CD8-positive, alpha-beta memory T cell (primary cell): ENCODE measurements at regions not wholly inside any gene's neighbourhood (a gene's known extent, or its start where the extent isn't known, plus 50 kb on each side); places are given as distances from the start of the nearest gene placed in this dataset.

Experiments
- CTCF ChIA-PET: fragments of 350-600 bp; sonication (Branson Sonifier 250); formaldehyde crosslinking; loops from one replicate; lab custom pipeline; 2021; ENCODE audit warnings: antibody characterized with exemption; lab: Charles Lee
- POLR2A ChIA-PET: fragments of 350-600 bp; sonication (Branson Sonifier 250); formaldehyde crosslinking; loops from one replicate; lab custom pipeline; 2021; ENCODE audit warnings: antibody characterized with exemption; lab: Charles Lee
- DNase-seq, 5 donors: peaks; one replicate each; pipeline versions ENCODE4 v3.0.0 to v3.0.0-alpha.2; 2020 to 2022; ENCODE audit warnings: mixed read lengths in 1 of 5
- H3K27ac ChIP-seq: one replicate; pipeline ENCODE4 v1.7.0; 2013; ENCODE audit warnings: low read depth, mild to moderate bottlenecking, low read length, moderate library complexity
- H3K27me3 ChIP-seq: 2 replicates; pipeline ENCODE4 v1.7.0; 2013; ENCODE audit warnings: low read length, mild to moderate bottlenecking; ENCODE audit not compliant: insufficient read depth, poor library complexity, severe bottlenecking
- H3K36me3 ChIP-seq: 2 replicates; pipeline ENCODE4 v1.7.0; 2013; ENCODE audit warnings: mild to moderate bottlenecking, low read length, moderate library complexity; ENCODE audit not compliant: insufficient read depth
- H3K4me1 ChIP-seq: 2 replicates; pipeline ENCODE4 v1.7.0; 2013; ENCODE audit warnings: mild to moderate bottlenecking, low read length, moderate library complexity; ENCODE audit not compliant: insufficient read depth
- H3K4me3 ChIP-seq: 2 replicates; pipeline ENCODE4 v1.7.0; 2013; ENCODE audit warnings: mild to moderate bottlenecking, low read length
- H3K9me3 ChIP-seq: 2 replicates; pipeline ENCODE4 v1.7.0; 2013; ENCODE audit warnings: mild to moderate bottlenecking, low read length
- H3K27ac Mint-ChIP-seq, 8 donors: one replicate each; pipeline ENCODE4 v1.8.0; 2020 to 2021; ENCODE audit warnings: mixed read lengths in 8 of 8, mild to moderate bottlenecking in 6 of 8, inconsistent platforms in 3 of 8, moderate library complexity in 3 of 8
- H3K27me3 Mint-ChIP-seq, 2 donors: one replicate each; pipeline ENCODE4 v1.8.0; 2020 to 2021; ENCODE audit warnings: mixed read lengths in 2 of 2, mild to moderate bottlenecking in 1 of 2, moderate library complexity in 1 of 2
- H3K36me3 Mint-ChIP-seq, 3 donors: one replicate each; pipeline ENCODE4 v1.8.0; 2020 to 2021; ENCODE audit warnings: mixed read lengths in 3 of 3, inconsistent platforms in 1 of 3, mild to moderate bottlenecking in 1 of 3
- H3K4me1 Mint-ChIP-seq, 3 donors: one replicate each; pipeline ENCODE4 v1.8.0; 2020 to 2021; ENCODE audit warnings: mixed read lengths in 3 of 3, inconsistent platforms in 1 of 3, mild to moderate bottlenecking in 1 of 3
- H3K4me3 Mint-ChIP-seq, 7 donors: one replicate each; pipeline ENCODE4 v1.8.0; 2020 to 2021; ENCODE audit warnings: mixed read lengths in 7 of 7, mild to moderate bottlenecking in 6 of 7, moderate library complexity in 4 of 7, inconsistent platforms in 2 of 7
- H3K9me3 Mint-ChIP-seq, 5 donors: one replicate each; pipeline ENCODE4 v1.8.0; 2020 to 2022; ENCODE audit warnings: mixed read lengths in 5 of 5, mild to moderate bottlenecking in 3 of 5, moderate library complexity in 2 of 5, inconsistent platforms in 1 of 5

DNA sequence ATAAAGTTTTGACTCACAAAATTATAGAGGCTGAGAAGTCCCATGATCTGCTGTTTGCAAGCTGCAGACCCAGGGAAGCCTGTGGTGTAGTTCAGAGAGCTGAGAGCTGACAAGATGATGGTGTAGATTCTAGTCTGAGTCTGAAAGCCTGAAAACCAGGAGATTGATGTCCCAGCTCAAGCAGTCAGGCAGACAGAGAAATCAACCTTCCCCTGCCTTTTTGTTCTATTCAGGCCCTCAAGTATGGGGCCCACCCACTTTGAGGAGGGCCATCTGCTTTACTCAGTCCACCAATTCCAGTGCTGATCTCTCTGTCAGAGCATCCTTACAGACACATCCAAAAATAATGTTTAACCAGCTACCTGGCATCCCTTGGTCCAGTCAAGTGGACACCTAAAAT, 479.6 kb downstream of the STK39 start:
- H3K4me1 ChIP-seq, result no peaks in the 10 kb centered on the region
- H3K4me1 Mint-ChIP-seq, result no peaks in the 10 kb centered on the region
- no peak overlapping the region for H3K4me3 Mint-ChIP-seq
- no peak overlapping the region for H3K27ac ChIP-seq
- POLR2A ChIA-PET, result no interaction called here
- H3K27me3 ChIP-seq, result no peaks in the 10 kb centered on the region
- no peaks in the 10 kb centered on the region for H3K27me3 Mint-ChIP-seq
- no peaks in the 10 kb centered on the region for H3K9me3 ChIP-seq
- no peak overlapping the region for H3K27ac Mint-ChIP-seq
- CTCF ChIA-PET, result no interaction called here
- no peaks in the 10 kb centered on the region for H3K36me3 ChIP-seq
- H3K9me3 Mint-ChIP-seq, result no peaks in the 10 kb centered on the region
- no peaks in the 10 kb centered on the region for H3K36me3 Mint-ChIP-seq
- DNase-seq, result no peak
- H3K4me3 ChIP-seq, result no peak overlapping the region

- no peaks in the 10 kb centered on the region for H3K27me3 ChIP-seq
- H3K9me3 ChIP-seq, result no peaks in the 10 kb centered on the region
- no peaks in the 10 kb centered on the region for H3K36me3 Mint-ChIP-seq
- no peak overlapping the region for H3K27ac Mint-ChIP-seq
- H3K9me3 Mint-ChIP-seq, result no peaks in the 10 kb centered on the region
- DNase-seq, result no peak
- no peaks in the 10 kb centered on the region for H3K4me1 ChIP-seq
- H3K4me3 ChIP-seq, result no peak overlapping the region
- ChIA-PET POLR2A (no interaction called here), CTCF (no interaction called here)
- no peak overlapping the region for H3K27ac ChIP-seq
- H3K4me1 Mint-ChIP-seq, result no peaks in the 10 kb centered on the region
- H3K36me3 ChIP-seq, result no peaks in the 10 kb centered on the region
- H3K4me3 Mint-ChIP-seq, result no peak overlapping the region
- H3K27me3 Mint-ChIP-seq, result peaks cover 0 to 1% of the 10 kb centered on the region in 2 donors
Observed at GRCh38 chr2:167764772-167765341, 482.5 kb downstream of the STK39 start.

- no peak for DNase-seq
- no peaks in the 10 kb centered on the region for H3K27me3 ChIP-seq
- Mint-ChIP-seq H3K27me3 (peaks cover 2 to 8% of the 10 kb centered on the region in 2 donors), H3K4me3 (no peak overlapping the region), H3K36me3 (no peaks in the 10 kb centered on the region), H3K4me1 (no peaks in the 10 kb centered on the region), H3K9me3 (no peaks in the 10 kb centered on the region), H3K27ac (no peak overlapping the region)
- ChIA-PET POLR2A (no interaction called here), CTCF (no interaction called here)
- no peaks in the 10 kb centered on the region for H3K9me3 ChIP-seq
- H3K4me3 ChIP-seq, result no peak overlapping the region
- H3K36me3 ChIP-seq, result no peaks in the 10 kb centered on the region
- no peaks in the 10 kb centered on the region for H3K4me1 ChIP-seq
- H3K27ac ChIP-seq, result no peak overlapping the region
Observed at GRCh38 chr2:167761465-167762136, 485.8 kb downstream of the STK39 start.

GRCh38 chr2:167759531-167759930, 487.9 kb downstream of the STK39 start:
- ChIA-PET CTCF (no interaction called here), POLR2A (no interaction called here)
- no peak overlapping the region for H3K4me3 Mint-ChIP-seq
- Histone ChIP-seq H3K27ac (no peak overlapping the region), H3K36me3 (no peaks in the 10 kb centered on the region), H3K4me3 (no peak overlapping the region), H3K27me3 (no peaks in the 10 kb centered on the region), H3K9me3 (no peaks in the 10 kb centered on the region), H3K4me1 (no peaks in the 10 kb centered on the region)
- H3K36me3 Mint-ChIP-seq, result no peaks in the 10 kb centered on the region
- DNase-seq, result no peak
- H3K27me3 Mint-ChIP-seq, result peaks cover 2 to 8% of the 10 kb centered on the region in 2 donors
- no peaks in the 10 kb centered on the region for H3K9me3 Mint-ChIP-seq
- no peaks in the 10 kb centered on the region for H3K4me1 Mint-ChIP-seq
- H3K27ac Mint-ChIP-seq, result no peak overlapping the region

DNA sequence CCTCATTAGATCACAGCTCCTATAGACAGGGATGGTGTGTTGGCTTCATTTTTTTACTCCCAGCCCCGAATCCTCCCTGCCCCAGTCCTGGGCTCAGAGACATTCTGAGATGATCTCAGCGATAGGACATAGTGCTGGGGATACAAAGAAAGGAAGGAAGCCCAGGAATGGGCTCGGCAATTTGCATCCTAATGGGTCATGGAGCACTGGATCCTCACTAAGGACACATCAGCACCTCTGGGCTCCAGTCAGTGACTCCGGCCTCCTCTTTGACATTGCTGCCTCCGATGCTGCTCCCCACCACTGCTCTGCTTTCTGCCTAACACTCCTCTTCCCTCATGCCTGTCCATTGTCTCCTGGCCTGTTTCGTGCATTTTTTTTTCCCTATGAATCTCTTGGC, 489.1 kb downstream of the STK39 start:
- H3K9me3 Mint-ChIP-seq, result no peaks in the 10 kb centered on the region
- no peaks in the 10 kb centered on the region for H3K36me3 ChIP-seq
- H3K9me3 ChIP-seq, result no peaks in the 10 kb centered on the region
- POLR2A ChIA-PET, result no interaction called here
- no peaks in the 10 kb centered on the region for H3K4me1 Mint-ChIP-seq
- no peak overlapping the region for H3K4me3 Mint-ChIP-seq
- H3K27ac Mint-ChIP-seq, result no peak overlapping the region
- H3K4me1 ChIP-seq, result no peaks in the 10 kb centered on the region
- H3K27me3 ChIP-seq, result no peaks in the 10 kb centered on the region
- CTCF ChIA-PET, result no interaction called here
- peaks cover 2 to 8% of the 10 kb centered on the region in 2 donors for H3K27me3 Mint-ChIP-seq
- H3K27ac ChIP-seq, result no peak overlapping the region
- DNase-seq, result no peak
- no peaks in the 10 kb centered on the region for H3K36me3 Mint-ChIP-seq
- no peak overlapping the region for H3K4me3 ChIP-seq

DNA sequence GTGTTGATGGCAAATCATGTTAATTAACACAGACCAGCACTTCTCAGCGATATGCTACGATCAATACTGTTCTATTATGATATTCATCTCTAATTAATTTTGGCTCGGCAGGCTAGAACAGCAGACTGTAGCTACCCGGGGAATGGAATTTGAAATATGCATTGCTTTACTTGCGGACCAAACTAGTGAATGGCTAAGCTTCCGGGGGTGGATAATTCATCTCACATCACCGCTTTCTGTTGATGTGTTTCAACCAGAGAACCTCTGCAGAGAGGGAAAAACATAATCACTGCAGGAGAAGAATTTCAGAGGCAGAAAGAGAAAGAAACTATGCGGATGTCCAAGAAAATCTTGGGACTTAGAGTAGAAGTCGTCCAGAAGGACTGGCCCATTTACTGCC, 490.9 kb downstream of the STK39 start:
- H3K4me1 Mint-ChIP-seq, result no peaks in the 10 kb centered on the region
- Histone ChIP-seq H3K4me3 (no peak overlapping the region), H3K9me3 (no peaks in the 10 kb centered on the region), H3K27me3 (no peaks in the 10 kb centered on the region), H3K36me3 (no peaks in the 10 kb centered on the region), H3K27ac (no peak overlapping the region), H3K4me1 (no peaks in the 10 kb centered on the region)
- peaks cover 2 to 13% of the 10 kb centered on the region in 2 donors for H3K27me3 Mint-ChIP-seq
- H3K27ac Mint-ChIP-seq, result no peak overlapping the region
- no peaks in the 10 kb centered on the region for H3K9me3 Mint-ChIP-seq
- no peaks in the 10 kb centered on the region for H3K36me3 Mint-ChIP-seq
- H3K4me3 Mint-ChIP-seq, result no peak overlapping the region
- ChIA-PET CTCF (no interaction called here), POLR2A (no interaction called here)
- DNase-seq, result no peak

DNA sequence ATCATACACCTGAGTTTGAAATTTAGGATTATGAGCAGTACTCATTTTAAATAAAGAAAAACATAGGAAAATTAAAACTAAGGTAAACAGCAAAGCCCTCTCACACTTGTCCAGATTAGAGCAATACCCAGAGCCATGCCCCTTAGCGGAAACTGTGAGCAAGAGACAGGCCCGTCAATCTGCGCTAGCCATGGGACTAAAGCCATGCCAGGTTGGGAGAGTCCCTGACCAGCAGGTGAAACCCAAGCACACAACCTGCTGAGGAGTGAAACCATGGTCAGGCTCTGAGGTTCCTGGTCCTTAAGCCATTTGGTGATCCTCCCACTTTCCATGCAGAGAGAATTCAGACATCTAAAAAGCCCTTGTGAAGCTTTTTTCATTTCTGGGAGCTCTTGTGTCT, 494.3 kb downstream of the STK39 start:
- POLR2A ChIA-PET, result no interaction called here
- Histone ChIP-seq H3K27ac (no peak overlapping the region), H3K27me3 (no peaks in the 10 kb centered on the region), H3K36me3 (no peaks in the 10 kb centered on the region), H3K4me3 (no peak overlapping the region), H3K9me3 (no peaks in the 10 kb centered on the region), H3K4me1 (no peaks in the 10 kb centered on the region)
- DNase-seq, result no peak
- Mint-ChIP-seq H3K36me3 (no peaks in the 10 kb centered on the region), H3K27me3 (peaks cover 4 to 5% of the 10 kb centered on the region in 2 donors), H3K9me3 (no peaks in the 10 kb centered on the region), H3K4me1 (no peaks in the 10 kb centered on the region), H3K27ac (no peak overlapping the region), H3K4me3 (no peak overlapping the region)
- CTCF ChIA-PET, result no interaction called here

GRCh38 chr2:167752734-167753133, 494.7 kb downstream of the STK39 start:
- no peaks in the 10 kb centered on the region for H3K4me1 Mint-ChIP-seq
- H3K9me3 ChIP-seq, result no peaks in the 10 kb centered on the region

More at GRCh38 chr2:167752734-167753133, 494.7 kb downstream of the STK39 start:
- ChIA-PET POLR2A (no interaction called here), CTCF (no interaction called here)
- H3K9me3 Mint-ChIP-seq, result peaks cover 0 to 2% (median 0%) of the 10 kb centered on the region in 5 donors
- Histone ChIP-seq H3K36me3 (no peaks in the 10 kb centered on the region), H3K27me3 (no peaks in the 10 kb centered on the region), H3K4me1 (no peaks in the 10 kb centered on the region), H3K4me3 (no peak overlapping the region), H3K27ac (no peak overlapping the region)
- H3K4me3 Mint-ChIP-seq, result no peak overlapping the region
- peaks cover 4 to 5% of the 10 kb centered on the region in 2 donors for H3K27me3 Mint-ChIP-seq
- H3K36me3 Mint-ChIP-seq, result no peaks in the 10 kb centered on the region
- H3K27ac Mint-ChIP-seq, result no peak overlapping the region
- no peak for DNase-seq
